Islet precursor cell (in vitro differentiated cells): ENCODE measurements at regions not wholly inside any gene's neighbourhood (a gene's known extent, or its start where the extent isn't known, plus 50 kb on each side); places are given as distances from the start of the nearest gene placed in this dataset.

Experiments used
- DNase-seq: peaks from one replicate; pipeline ENCODE4 v3.0.0-alpha.2; 2018

DNA sequence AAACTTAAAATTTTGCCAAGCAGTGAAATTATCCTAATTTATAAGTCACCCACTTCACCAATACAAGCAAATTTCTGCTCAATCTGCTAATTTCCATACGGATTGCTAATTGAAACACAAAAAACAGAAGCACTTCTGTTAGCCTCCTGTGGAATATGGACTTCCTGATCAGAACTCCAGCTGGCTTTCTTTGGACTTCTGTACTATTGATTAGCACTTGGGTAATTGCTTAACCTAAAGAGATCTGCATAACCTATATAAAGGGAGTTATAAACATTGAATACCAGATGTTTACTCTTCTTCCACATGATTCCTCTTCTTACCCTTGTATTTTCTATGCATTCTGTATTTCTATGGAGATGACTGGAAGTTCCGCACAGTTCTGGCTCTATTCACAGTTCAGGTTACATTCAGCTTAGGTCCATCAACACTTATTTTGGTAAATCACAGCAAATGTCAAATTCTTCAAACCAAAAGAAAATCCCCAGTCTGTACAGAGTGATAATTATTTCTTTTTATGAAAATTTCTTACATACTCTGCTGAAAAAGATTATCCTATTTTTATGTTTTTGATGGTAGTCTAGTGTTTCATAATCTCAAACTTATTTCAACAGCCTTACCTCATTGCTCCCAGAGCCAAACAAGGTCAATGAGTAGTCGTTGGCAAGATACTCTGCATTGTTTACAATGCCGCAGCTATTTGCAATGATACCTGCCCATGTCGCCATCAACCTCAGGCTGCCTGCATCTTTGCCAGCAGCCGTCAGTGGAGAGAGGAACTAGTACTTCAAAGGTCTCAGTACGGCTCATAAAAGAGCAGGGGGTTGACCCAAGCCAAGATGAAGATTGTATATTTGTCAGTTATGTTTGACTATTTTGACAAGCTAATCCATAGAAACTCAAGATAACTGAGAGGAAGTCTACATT lies 225.6 kb downstream of the AHR start:
- no peak for DNase-seq

- no peak for DNase-seq
Observed at GRCh38 chr7:17524746-17525145, 226.3 kb downstream of the AHR start.

- no peak for DNase-seq
Observed at GRCh38 chr7:17526621-17527020, 228.2 kb downstream of the AHR start.

GRCh38 chr7:17528636-17529035 lies 230.2 kb downstream of the AHR start:
- DNase-seq, result no peak

GRCh38 chr7:17530244-17530643 lies 231.8 kb downstream of the AHR start:
- DNase-seq, result no peak

DNA sequence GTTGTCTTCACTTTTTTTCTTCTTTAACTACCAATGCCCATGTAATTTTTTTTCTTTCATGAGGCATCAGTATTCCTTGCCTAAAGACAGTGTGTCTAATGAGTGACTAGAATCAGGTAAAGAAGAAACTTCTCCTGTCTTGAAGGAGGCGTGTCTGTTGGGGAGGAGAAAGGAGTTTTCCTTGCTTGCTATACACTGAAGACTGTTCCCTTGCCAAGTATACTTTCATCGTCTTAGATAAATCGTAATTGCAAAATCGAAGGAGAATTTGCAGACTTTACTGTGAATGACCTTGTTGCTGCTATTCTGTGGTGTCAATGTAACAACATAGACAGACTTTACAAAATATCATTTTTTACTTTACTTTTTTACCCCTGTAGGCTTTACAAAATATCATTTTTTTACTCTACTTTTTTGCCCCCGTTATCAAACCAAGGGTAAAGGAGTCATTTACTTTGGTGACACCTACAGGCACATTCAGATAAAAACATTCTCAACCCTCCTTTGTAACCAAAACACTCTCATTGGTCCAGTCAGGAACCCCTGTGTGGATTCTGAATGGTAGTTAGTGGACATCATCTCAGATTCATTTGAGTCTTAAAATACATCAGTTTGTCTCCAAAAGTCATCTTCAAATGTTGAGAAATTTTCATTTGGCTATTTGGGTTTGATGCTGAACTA lies 232.4 kb downstream of the AHR start:
- DNase-seq, result no peak

DNA sequence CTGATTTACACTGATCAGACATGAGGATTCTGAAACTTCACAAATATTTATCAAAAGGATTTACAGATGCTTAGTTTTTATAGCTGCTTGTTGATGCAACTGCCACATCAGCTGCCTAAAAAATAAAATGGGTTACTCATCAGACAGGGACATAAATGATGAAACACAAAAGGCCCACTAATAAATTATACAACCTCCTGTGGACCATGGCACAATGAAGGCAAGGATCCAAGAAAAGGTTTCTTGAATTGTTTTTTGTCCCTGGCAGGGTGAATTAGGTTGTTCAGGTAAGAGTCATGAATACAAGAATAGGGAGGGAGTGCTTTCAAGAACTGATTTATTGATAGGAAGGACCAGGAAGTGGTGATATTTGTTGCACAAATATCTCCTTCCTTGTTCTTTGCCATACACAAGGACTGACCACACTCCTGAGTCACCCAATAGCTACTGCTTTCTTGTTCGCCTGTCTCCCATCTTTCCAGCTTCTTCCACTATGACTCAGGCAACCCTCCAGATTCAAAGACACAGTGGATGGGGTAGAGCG lies 234.5 kb downstream of the AHR start:
- DNase-seq, result no peak

DNA sequence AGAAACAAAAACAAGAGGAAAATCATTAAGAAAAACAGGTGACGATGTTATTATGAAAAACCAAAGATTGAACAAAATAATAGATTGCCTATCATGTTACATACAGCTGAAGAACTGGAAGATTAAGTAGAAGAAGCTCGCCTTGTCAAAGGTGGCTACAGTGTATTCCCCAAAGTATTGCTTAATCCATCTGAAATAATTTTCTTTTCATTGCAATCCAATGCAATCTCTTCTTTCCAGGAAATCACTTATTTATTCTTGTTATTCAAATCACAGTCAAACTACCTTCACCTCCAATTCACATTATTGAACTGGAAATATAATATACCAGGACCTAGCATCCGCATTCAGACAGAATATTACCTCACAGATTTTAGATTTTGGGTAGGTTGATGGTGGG lies 235.9 kb downstream of the AHR start:
- no peak for DNase-seq

- no peak for DNase-seq
Observed at GRCh38 chr7:17535776-17536175, 237.3 kb downstream of the AHR start.

DNA sequence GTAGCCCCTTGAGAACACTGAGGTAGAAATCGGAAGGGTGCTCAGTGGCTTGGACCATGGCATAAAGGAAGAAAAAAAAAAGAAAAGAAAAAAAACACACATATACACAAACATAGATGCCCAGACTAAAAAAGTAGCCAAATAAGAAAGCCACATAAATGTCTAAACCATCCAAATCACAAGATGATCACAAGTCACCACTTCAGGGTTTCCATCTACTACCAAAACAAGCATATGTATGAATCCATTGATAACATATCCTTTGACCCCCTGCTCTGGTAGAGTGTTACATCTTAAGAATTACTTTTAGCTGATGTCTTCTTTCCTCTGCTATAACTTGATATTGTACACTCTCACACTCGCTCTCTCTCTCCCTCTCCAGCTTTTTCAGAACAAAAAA lies 245.9 kb downstream of the AHR start:
- no peak for DNase-seq

DNA sequence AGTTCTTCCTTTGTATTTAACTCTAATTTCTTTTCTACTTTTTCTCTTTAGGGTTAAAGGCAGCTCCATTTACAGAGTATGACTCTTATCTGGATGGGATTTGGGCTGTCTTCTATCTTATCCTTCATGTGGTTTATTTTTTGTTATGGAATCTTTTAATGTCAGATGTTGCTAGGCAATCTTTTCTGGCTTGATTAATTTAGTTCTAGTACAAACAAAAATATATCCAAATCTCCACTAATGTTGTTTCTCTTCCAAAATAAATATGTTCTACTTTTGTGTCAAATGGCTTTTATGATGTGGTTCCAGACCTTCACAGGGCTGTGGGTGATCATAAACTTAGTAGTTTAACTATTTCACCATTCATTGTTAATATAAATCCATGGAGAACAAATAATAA lies 246.9 kb downstream of the AHR start:
- DNase-seq, result no peak

DNA sequence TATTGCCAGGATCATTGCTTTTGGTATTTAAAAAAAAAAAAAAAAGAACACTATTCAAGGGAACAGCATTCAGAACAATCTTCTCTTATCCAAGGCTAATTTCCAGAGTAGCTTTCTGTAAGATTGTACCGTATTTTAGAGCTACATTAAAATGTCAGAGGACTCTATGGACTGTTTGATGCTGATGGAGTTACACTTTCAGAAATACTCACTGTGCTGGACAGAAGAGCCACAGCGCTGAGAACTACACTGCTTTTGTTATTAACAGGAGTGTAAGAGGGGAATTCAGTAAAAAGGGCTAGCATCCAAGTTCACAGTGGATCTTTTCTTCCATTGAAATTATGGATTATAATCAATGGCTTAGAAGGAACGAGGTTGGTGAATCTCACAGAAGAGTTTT lies 247.7 kb downstream of the AHR start:
- DNase-seq, result no peak

- DNase-seq, result no peak
Observed at GRCh38 chr7:17546592-17546991, 248.1 kb downstream of the AHR start.

GRCh38 chr7:17548014-17548653 lies 249.7 kb downstream of the AHR start:
- no peak for DNase-seq

DNA sequence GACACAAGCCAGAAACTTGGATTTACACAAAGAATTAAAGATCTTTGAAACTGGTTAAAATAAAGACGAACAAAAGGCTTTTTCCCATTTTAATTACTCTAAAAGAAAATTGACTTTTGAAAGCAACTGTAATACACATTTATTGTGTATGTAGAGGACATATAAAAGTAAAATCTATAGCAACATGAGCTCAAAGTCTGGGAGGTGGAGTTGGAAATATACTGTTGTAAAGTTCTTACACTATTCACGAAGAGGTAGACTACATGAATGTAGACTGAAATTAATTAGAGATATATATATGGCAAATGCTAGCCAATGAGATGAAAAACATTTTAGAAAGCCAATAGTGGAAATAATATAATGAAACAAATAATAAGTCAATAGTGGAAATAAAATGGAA lies 251.0 kb downstream of the AHR start:
- no peak for DNase-seq

GRCh38 chr7:17552373-17552772 lies 253.9 kb downstream of the AHR start:
- DNase-seq, result no peak

DNA sequence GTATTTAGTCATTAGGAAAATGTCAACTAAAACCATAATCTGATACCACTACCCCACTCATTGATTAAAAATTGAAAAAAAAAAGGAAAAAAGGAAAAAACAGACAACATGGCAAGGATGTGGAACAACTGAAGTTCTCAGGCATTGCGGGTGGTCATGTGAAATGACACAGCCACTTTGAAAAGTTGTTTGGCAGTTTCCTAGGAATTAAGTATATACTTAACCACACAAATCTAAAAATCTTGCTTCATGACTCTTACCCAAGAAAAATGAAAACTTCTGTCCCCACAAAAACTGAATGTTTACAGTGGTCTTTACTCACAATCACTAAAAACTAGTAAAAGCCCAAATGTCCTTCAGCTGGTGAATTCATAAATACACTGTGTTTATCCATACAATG lies 254.5 kb downstream of the AHR start:
- DNase-seq, result no peak

DNA sequence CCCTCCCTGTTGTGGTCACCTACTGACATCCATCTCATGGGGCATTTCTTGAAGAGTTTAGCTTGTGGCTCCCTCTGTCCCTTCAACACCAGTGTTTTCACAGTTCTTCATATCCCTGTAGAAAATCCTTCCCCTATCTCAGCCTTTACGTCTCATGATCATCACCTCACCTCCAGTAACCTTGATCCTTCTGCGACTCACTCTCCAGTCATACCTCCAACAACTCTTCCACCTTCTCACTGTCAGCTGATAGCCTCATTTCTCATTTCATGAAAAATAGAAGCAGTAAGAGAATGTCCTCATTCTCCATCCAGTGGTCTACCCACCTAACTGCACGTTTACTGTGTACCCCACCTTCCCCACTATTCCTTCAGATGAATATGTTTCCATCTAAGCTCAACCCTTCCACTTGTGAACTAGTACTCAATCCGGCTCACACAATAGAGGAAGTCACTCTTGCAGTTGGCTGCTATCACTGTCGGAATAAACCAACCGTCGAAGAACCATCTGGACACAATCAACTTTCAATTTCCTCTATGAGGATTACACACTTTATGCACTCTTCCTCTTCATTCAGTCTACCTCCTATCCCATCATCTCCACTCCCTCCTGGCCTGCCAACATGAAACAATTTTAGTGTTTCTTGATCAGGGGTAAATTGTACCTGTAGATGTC lies 256.0 kb downstream of the AHR start:
- no peak for DNase-seq

- DNase-seq, result no peak
Observed at GRCh38 chr7:17556247-17556956, 257.9 kb downstream of the AHR start.

DNA sequence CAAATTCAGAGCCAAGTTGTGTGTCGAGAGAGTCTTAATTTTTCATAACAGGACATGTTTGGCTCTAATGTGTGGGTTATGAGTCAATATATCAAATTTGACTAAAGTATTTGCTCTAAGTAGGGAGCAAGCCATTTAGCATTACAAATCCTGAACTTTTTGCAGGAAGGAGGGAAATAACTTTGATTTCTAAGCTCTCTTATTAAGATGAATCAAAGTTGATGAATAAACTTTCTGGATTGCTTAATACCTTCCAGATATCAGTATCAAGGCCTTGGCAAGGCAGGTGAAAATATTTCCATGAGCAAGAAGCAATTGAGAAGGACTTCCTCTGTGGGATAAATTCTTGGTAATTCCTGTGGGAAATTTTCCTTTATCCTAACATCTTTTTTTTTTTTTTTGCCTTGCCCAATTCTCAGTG lies 258.8 kb downstream of the AHR start:
- no peak for DNase-seq

DNA sequence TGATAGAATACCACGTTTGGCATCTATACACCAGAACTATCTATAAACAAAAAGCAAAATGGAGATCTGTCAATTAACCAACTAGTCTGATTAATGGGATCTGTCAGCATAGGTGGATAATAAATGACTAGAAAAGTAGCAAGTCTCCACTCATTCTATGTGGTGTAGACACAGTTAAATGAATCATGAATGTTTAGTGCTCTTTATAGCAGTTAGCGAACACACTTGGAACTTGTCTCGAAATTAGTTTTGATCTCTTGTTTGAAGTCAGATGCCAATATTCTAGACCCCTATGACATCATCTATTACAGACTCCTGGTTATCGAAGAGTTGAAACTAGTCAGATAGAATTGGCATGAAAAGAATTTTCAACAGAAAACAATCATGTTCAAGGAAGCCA lies 259.7 kb downstream of the AHR start:
- no peak for DNase-seq
